ENCODE measurements at regions not wholly inside any gene's neighbourhood (a gene's known extent, or its start where the extent isn't known, plus 50 kb on each side); places are given as distances from the start of the nearest gene placed in this dataset.

GRCh38 chr6:126660376-126660775 lies 320.5 kb downstream of the CENPW start:
- Histone ChIP-seq H3K9me3 (replicated peaks; ENCODE audit: control insufficient read depth, insufficient read depth, low read length) (no peaks in the 10 kb centered on the region), H3K27me3 (replicated peaks in 1 of 2; ENCODE audit: control insufficient read depth in 2 of 2, insufficient read depth in 2 of 2, low read length in 1 of 2) (no peaks in the 10 kb centered on the region), H3K4me1 (ENCODE audit: control insufficient read depth, insufficient read depth, low read length) (no peaks in the 10 kb centered on the region), H3K79me2 (ENCODE audit: control insufficient read depth, insufficient read depth, low read length) (no peaks in the 10 kb centered on the region), H3K27ac (ENCODE audit: control insufficient read depth, insufficient read depth) (no peak overlapping the region), H4K20me1 (ENCODE audit: control insufficient read depth, insufficient read depth) (no peaks in the 10 kb centered on the region), H3K36me3 (ENCODE audit: control insufficient read depth in 2 of 2, insufficient read depth in 2 of 2, low read length in 1 of 2) (no peaks in the 10 kb centered on the region), H3K4me3 (no peak overlapping the region), H3K4me2 (ENCODE audit: control insufficient read depth, insufficient read depth) (no peak overlapping the region), H2AFZ (ENCODE audit: control insufficient read depth, low read depth, low read length) (no peak overlapping the region), H3K9ac (ENCODE audit: control insufficient read depth, insufficient read depth, low read length) (no peak overlapping the region)
- DNase-seq (ENCODE audit: low read depth, low spot score) (no peak), FAIRE-seq (no peak), ATAC-seq (no peak)
- ChIA-PET RAD21 (ENCODE audit: unreplicated experiment) (no interaction called here), SMC1A (ENCODE audit: uncharacterized antibody, unreplicated experiment) (no interaction called here), POLR2A (no interaction called here), CTCF (no interaction called here)
- in situ Hi-C loops (cut with MboI) = loop anchor here (25.0 kb wide), 1 partner anchor 648 kb away; no protein-coding TSS in a partner anchor
- no TSS peak for BruUV-seq (replicated peaks)
- WGBS (ENCODE audit: insufficient coverage, insufficient replicate concordance, low lambda C conversion rate, missing lambda C conversion rate) = 36% methylated on average over 1 of the region's 1 CpG
- intact Hi-C loops (cut with micrococcal nuclease; ENCODE audit: unreplicated experiment) = no loop called here
- TF ChIP-seq ZZZ3 (IDR thresholded peaks at IDR 0.05; ENCODE audit: control insufficient read depth, insufficient read length, low read depth) = no peak

DNA sequence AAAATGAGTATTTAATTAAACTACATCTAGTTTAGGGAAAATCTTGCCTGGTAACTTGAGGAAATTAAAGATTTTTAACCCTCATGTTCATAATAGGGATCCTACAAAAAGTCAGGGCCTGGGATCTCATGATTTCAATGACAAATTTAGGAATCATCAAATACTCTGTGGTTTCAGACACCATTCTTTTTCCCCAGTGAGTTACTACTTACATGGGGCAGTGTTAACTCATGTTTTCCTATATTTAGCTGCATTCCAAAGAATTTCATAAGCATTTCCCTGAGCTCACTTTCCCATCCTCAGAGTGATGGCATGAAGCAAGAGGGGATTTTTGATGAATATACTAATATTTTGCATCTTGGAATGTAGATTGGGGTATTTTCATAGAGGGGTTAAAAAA lies 321.7 kb downstream of the CENPW start:
- Histone ChIP-seq H3K4me3 (no peak overlapping the region), H4K20me1 (ENCODE audit: control insufficient read depth, insufficient read depth) (no peaks in the 10 kb centered on the region), H3K4me1 (ENCODE audit: control insufficient read depth, insufficient read depth, low read length) (no peaks in the 10 kb centered on the region), H3K9me3 (replicated peaks; ENCODE audit: control insufficient read depth, insufficient read depth, low read length) (no peaks in the 10 kb centered on the region), H3K27me3 (replicated peaks in 1 of 2; ENCODE audit: control insufficient read depth in 2 of 2, insufficient read depth in 2 of 2, low read length in 1 of 2) (no peaks in the 10 kb centered on the region), H3K27ac (ENCODE audit: control insufficient read depth, insufficient read depth) (no peak overlapping the region), H3K4me2 (ENCODE audit: control insufficient read depth, insufficient read depth) (no peak overlapping the region), H3K79me2 (ENCODE audit: control insufficient read depth, insufficient read depth, low read length) (no peaks in the 10 kb centered on the region), H3K36me3 (ENCODE audit: control insufficient read depth in 2 of 2, insufficient read depth in 2 of 2, low read length in 1 of 2) (no peaks in the 10 kb centered on the region), H2AFZ (ENCODE audit: control insufficient read depth, low read depth, low read length) (no peak overlapping the region), H3K9ac (ENCODE audit: control insufficient read depth, insufficient read depth, low read length) (no peak overlapping the region)
- POLR2A ChIA-PET = interaction anchor here (0.5 kb wide), 1 partner anchor 1506 kb away, joined by 3 read pairs; no protein-coding TSS in a partner anchor
- ATAC-seq (no peak), DNase-seq (ENCODE audit: low read depth, low spot score) (no peak), FAIRE-seq (no peak)
- BruUV-seq (replicated peaks) = no TSS peak
- intact Hi-C loops (cut with micrococcal nuclease; ENCODE audit: unreplicated experiment) = no loop called here
- CTCF ChIA-PET = interaction anchor here (0.5 kb wide), 1 partner anchor 667 kb away, joined by 3 read pairs; no protein-coding TSS in a partner anchor
- RAD21 ChIA-PET (ENCODE audit: unreplicated experiment) = no interaction called here
- in situ Hi-C loops (cut with MboI) = loop anchor here (25.0 kb wide), 1 partner anchor 649 kb away; no protein-coding TSS in a partner anchor
- SMC1A ChIA-PET (ENCODE audit: uncharacterized antibody, unreplicated experiment) = interaction anchor here (1.4 kb wide), 1 partner anchor 10 kb away, joined by 4 read pairs; no protein-coding TSS in a partner anchor
- TF ChIP-seq, protein P1, sequence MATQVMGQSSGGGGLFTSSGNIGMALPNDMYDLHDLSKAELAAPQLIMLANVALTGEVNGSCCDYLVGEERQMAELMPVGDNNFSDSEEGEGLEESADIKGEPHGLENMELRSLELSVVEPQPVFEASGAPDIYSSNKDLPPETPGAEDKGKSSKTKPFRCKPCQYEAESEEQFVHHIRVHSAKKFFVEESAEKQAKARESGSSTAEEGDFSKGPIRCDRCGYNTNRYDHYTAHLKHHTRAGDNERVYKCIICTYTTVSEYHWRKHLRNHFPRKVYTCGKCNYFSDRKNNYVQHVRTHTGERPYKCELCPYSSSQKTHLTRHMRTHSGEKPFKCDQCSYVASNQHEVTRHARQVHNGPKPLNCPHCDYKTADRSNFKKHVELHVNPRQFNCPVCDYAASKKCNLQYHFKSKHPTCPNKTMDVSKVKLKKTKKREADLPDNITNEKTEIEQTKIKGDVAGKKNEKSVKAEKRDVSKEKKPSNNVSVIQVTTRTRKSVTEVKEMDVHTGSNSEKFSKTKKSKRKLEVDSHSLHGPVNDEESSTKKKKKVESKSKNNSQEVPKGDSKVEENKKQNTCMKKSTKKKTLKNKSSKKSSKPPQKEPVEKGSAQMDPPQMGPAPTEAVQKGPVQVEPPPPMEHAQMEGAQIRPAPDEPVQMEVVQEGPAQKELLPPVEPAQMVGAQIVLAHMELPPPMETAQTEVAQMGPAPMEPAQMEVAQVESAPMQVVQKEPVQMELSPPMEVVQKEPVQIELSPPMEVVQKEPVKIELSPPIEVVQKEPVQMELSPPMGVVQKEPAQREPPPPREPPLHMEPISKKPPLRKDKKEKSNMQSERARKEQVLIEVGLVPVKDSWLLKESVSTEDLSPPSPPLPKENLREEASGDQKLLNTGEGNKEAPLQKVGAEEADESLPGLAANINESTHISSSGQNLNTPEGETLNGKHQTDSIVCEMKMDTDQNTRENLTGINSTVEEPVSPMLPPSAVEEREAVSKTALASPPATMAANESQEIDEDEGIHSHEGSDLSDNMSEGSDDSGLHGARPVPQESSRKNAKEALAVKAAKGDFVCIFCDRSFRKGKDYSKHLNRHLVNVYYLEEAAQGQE (IDR thresholded peaks at IDR 0.05; ENCODE audit: low read depth, low read length) = no peak
- no peak for TF ChIP-seq NR2C1 (IDR thresholded peaks at IDR 0.05)
- TF ChIP-seq EED (IDR thresholded peaks at IDR 0.05; ENCODE audit: low read depth) = no peak
- no peak for TF ChIP-seq BCL11A (IDR thresholded peaks at IDR 0.05; ENCODE audit: low read depth, low read length)
- TF ChIP-seq, protein P2, sequence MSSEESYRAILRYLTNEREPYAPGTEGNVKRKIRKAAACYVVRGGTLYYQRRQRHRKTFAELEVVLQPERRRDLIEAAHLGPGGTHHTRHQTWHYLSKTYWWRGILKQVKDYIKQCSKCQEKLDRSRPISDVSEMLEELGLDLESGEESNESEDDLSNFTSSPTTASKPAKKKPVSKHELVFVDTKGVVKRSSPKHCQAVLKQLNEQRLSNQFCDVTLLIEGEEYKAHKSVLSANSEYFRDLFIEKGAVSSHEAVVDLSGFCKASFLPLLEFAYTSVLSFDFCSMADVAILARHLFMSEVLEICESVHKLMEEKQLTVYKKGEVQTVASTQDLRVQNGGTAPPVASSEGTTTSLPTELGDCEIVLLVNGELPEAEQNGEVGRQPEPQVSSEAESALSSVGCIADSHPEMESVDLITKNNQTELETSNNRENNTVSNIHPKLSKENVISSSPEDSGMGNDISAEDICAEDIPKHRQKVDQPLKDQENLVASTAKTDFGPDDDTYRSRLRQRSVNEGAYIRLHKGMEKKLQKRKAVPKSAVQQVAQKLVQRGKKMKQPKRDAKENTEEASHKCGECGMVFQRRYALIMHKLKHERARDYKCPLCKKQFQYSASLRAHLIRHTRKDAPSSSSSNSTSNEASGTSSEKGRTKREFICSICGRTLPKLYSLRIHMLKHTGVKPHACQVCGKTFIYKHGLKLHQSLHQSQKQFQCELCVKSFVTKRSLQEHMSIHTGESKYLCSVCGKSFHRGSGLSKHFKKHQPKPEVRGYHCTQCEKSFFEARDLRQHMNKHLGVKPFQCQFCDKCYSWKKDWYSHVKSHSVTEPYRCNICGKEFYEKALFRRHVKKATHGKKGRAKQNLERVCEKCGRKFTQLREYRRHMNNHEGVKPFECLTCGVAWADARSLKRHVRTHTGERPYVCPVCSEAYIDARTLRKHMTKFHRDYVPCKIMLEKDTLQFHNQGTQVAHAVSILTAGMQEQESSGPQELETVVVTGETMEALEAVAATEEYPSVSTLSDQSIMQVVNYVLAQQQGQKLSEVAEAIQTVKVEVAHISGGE (CRISPR knock-in tag; IDR thresholded peaks at IDR 0.05) = no peak
- TF ChIP-seq, protein P3, sequence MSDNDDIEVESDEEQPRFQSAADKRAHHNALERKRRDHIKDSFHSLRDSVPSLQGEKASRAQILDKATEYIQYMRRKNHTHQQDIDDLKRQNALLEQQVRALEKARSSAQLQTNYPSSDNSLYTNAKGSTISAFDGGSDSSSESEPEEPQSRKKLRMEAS (IDR thresholded peaks at IDR 0.05; ENCODE audit: low read depth, low read length) = no peak
- TF ChIP-seq RAD21 (IDR thresholded peaks at IDR 0.05; ENCODE audit: insufficient read depth, low read depth, low read length) = no peak
- TF ChIP-seq ZNF24 (IDR thresholded peaks at IDR 0.05) = no peak
- TF ChIP-seq SIN3A (IDR thresholded peaks at IDR 0.05; ENCODE audit: low read depth, low read length) = no peak
- TF ChIP-seq SP1 (IDR thresholded peaks at IDR 0.05; ENCODE audit: low read depth, low read length) = no peak

Measured in GM12878 (cell line).